Lower leg skin (tissue), 3 donors: ENCODE measurements at regions not wholly inside any gene's neighbourhood (a gene's known extent, or its start where the extent isn't known, plus 50 kb on each side); places are given as distances from the start of the nearest gene placed in this dataset.

Experiments used
- CTCF ChIP-seq, 3 donors: fragments of 450-650 bp; IDR thresholded peaks; one replicate each; pipeline ENCODE4 v1.5.1; 2016; ENCODE audit warnings: antibody characterized with exemption in 3 of 3, mild to moderate bottlenecking in 3 of 3, moderate library complexity in 2 of 3
- POLR2A ChIP-seq, 2 donors: fragments of 450-650 bp; IDR thresholded peaks; one replicate each; pipeline ENCODE4 v1.6.1; 2016 to 2017; ENCODE audit warnings: antibody characterized with exemption in 2 of 2, mild to moderate bottlenecking in 1 of 2, moderate library complexity in 1 of 2

- TF ChIP-seq CTCF (IDR thresholded peaks at IDR 0.05) = no peak
- TF ChIP-seq POLR2A (IDR thresholded peaks at IDR 0.05) = no peak
Observed at GRCh38 chr1:199914546-199914945, 113.0 kb upstream of the NR5A2 start.
